GM21717 (cell line): ENCODE measurements at regions not wholly inside any gene's neighbourhood (a gene's known extent, or its start where the extent isn't known, plus 50 kb on each side); places are given as distances from the start of the nearest gene placed in this dataset.
"Not testable (repeated sequence)": the region's sequence is repeated elsewhere in the genome, so short reads cannot be mapped to it uniquely, and the experiment has no call there.

Experiments used
- ATAC-seq: cut with Tn5 transposase; IDR thresholded peaks from one replicate; pipeline ENCODE4 v1.9.1; 2021; ENCODE audit warnings: mild to moderate bottlenecking, moderate library complexity; ENCODE audit not compliant: unreplicated experiment

DNA sequence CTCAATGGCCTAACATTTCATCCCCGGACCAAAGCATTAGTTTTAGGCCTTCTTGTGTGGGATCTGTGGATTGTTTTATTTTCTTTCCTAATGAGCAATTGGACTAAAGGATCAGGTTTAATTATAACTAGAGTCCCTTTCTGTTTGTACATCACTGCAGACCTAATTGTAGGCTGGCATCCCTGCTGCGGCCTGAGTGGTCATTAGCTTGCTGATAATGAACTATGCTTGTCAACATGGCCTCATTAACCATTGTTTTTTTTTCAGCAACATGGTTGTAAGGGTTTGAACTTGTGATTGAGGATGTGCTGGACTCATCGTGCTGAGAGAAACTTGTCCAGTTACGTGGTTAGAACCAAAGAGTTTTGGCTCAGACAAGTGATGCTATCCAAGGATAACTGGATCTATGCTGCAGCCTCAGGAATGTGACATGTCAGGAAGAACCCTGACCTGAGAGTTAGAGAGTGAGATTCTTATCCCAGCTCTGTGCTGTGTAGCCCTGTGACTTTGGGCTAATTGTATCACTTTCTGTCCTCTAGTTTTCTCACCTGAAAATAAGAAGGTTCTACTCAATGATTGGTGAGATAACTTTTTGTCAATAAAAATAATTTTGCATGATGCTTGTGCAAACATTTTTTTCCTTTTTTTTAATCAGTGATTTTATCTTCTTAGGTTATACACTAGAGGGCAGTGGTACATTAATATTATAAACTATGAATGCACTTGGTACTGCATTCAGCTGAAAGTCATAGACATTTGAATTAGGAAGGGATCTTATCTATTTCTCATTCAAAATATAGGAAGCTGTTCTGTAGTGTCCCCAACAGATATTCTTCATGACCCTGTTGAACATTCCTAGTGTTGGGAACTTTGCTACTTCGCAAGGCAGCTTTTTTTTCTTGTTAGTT is 140.9 kb downstream of the RNF144B start:
- ATAC-seq: no peak

DNA sequence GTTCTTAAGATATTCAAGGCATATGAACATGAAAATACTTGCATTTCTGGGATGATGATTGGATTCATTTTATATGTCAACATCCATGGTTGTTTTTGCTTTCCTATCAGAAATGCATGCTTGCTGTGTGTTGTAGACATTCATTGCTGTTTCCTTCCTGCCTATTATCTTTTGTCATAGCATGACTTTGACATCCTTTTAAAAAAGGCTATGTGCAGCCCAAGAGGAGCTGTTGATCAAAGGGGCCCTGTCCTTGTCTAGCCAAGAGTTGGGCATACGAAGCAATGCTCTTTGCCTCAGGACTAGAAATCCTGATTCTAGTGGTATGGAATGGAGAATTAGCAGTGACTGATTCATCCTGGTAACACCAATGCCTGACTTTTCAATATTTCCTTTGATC is 143.1 kb downstream of the RNF144B start:
- no peak for ATAC-seq

DNA sequence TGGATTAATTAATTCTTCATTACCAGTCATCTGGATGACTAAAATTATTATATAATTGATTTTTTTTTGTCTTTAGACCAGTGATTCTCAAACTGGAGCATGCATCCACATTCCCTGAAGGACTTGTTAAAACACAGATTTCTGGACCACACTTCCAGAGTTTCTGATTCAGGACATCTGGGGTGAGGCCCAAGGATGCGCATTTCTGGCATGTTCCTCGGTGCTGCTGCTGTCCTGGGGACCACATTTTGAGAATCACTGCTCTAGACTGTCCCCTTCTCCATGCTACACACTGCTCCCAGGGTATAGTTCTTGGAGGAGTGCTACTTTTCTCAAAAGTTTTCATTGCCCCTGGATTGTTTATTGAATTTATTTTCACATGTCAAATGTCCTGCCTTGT is 145.0 kb downstream of the RNF144B start:
- no peak for ATAC-seq

DNA sequence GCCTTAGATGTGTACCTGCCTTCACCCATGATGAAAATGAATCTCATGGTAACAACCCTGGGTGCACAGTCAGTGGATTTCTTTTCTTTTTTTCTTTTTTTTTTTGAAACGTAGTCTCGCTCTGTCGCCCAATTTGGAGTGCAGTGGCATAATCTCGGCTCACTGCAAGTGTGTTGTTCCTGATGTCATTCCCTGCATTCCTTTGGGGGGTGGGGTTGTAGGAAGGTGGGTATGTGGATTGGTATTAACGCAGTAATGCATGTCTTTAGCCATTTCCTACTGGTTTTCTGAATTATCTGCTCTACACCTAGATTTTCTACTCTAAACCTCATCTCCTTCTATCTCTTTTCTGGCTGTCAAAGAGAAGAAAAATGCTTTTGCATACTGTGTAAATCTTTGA is 146.6 kb downstream of the RNF144B start:
- no peak for ATAC-seq

DNA sequence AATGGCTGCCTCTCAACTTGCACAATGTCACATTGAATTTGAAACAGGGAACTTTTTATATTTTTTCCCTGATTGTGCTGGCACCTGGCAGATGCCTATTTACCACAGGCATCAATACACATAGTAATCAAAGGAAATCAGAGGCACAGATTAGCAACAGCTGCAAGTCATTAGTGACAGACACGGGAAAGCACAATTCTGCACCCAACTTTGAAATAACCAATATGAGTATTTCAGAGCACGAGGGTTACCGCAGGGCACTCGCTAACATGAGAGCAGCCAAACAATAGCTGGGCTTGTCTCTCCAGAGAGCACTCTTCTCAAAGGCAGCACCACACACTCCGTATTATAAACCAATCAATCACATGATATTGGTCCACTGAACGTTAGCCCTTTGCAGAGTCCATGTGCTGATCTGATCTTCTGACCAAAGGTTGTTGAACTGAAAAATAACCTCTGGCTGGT is 149.5 kb downstream of the RNF144B start:
- ATAC-seq: no peak

DNA sequence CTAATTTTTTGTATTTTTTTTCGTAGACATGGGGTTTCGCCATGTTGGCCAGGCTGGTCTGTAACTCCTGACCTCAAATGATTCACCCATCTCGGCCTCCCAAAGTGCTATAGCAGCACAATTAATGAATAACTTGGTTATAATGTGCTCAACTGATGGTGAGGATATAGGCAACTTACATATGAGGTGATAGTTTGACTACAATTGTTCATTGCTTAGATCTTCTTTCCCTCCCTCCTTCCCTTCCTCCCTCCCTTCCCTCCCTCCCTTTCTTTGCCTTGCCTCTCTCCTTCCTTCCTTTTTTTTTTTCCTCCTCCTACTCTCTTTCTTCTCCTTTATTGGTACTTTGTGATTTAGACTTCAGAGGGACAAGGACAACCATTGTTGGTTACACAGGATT is 151.2 kb downstream of the RNF144B start:
- no peak for ATAC-seq

DNA sequence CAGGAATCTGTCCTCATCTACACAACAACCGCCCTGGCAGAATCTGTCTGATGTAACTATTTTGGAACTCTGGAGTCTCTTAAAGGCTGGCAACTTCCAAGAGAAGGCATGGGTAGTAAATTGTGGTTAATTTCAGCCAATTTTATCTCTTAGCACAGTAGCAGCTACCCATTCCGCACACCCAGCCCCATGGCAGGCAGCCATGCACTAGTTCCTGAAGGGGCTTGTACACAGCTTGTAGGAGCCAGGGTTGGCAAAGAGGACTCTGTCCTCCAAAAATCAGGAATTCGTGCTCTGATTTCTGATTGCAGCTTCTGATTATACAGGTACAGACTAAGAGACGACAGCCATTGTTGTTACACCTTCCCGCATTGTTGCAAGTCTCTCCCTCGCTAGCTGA is 155.9 kb downstream of the RNF144B start:
- ATAC-seq: no peak

DNA sequence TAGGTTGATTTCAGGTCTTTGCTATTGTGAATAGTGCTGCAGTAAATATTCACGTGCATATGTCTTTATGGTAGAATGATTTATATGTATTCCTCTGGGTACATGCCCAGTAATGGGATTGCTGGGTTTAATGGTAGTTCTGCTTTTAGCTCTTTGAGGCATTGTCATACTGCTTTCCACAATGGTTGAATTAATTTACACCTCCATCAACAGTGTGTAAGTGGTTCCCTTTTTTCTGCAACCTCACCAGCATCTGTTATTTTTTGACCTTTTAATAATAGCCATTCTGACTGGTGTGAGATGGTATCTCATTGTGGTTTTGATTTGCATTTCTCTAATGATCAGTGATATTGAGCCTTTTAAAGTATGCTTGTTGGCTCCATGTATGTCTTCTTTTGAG is 158.0 kb downstream of the RNF144B start:
- ATAC-seq: not testable (repeated sequence)

DNA sequence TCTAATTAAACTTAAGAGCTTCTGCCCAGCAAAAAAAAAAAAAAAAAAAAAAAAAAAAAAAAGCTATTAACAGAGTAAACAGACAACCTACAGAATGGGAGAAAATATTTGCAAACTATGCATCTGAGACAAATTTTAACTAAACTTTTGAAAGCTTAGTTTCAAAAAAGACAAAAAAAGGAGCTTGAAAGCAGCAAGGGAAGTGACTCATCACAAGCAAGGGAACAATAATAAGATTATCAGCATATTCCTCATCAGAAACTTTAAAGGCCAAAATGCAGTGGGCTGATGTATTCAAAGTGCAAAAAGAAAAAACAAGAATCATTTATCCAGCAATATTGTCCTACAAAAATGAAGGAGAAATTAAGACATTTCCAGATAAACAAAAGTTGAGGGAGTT is 158.6 kb downstream of the RNF144B start:
- ATAC-seq: no peak

DNA sequence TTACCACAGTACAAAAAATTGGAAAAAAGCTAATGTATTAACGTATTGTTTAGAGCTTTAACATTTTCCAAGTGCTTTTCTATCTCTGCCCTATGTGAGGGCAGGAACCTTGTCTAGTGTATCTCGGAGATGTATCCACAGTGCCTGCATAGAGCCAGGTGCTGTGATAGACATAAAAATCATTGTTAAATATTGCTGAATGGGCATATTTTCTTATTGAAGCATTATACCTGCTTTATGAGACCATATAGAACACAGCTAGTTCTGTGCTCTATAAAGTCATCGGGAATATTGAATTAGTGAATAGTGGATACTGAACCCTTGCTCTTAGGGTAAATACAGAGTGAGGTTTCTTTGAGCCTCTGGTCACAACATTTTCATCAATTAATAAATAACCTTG is 163.0 kb downstream of the RNF144B start:
- ATAC-seq: no peak

DNA sequence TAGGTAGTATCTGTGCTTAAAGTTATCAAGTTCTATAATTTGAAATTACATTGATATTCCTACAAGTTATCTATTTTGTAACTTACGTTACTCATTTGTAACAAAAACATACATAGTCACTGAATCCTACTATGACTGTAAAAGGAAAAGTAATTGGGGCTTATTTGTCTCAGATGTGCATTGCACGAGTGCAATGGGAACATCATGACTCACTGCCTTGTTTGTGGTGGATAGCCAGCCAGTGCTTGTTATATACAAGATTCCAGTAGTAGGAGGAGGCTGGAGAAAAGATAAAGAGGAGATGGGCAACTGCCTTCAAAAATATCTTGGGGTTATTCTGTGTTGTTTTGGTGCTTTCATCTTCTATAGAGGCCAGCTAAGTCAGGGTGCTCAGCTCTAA is 164.1 kb downstream of the RNF144B start:
- ATAC-seq: no peak

DNA sequence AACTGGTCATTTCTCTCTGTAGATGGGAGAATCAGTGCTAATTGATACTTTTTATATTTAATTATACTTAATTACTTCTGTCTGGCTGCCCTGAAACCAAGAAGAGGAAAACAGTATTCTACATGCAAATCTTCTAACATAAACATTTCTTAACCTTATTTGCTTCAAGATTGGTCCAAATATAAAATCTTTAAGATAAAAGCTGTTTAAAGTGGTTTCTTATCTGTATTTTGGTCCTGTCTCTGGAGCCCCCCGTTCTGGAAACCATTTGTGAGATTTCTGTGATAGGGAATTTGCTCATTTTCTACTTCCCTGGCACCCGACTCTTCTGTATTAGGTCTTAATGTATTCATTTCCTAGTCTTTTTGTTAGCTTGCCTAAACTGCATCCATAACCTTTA is 168.6 kb downstream of the RNF144B start:
- no peak for ATAC-seq

DNA sequence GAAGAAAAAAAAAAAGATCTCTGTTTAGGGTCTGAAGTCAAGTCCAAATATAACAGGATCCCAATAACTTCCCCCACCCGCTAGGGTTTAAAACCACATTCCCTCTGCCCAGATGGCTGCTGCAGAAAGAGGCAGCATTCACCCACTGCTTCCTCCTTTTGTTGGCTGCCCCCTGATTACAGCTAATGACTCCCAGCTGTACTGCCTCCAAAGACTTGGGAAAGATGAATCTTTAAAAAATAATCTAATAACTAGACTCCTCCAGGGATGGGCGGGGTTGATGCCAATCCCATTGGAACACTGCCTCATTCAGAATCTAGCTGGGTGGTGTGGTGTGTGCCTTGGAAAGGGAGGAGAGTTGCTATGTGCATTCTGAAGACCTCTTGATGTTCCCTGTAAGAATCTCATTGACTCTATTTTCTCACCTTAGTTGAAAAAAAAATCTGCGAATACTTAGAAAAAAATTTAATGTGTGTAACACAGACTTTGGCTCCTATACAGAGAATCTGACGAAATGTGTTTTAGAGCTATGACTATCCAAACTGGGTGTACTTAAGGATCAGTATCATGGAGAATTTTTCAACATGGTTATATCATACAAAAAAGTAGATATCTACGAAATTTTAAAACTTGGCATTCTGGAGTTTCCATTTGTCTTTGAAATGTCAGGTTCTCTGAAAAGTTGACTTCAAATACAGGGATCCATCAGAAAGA is 174.0 kb downstream of the RNF144B start:
- no peak for ATAC-seq

DNA sequence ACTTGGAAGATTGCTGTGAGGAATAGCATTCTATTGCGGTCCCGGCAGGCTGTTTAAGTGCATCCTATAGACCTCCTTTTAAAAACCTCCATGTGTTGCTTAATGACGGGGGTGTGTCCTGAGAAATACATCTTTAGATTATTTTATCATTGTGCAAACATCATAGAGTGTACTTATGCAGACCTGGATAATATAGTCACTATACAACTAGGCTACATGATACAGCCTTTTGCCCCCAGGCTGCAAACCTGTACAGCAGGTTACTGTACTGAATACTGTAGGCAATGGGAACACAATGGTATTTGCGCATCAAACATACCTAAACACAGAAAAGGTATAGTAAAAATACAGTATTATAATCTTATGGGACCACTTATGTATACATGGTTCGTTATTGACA is 175.6 kb downstream of the RNF144B start:
- ATAC-seq: no peak

DNA sequence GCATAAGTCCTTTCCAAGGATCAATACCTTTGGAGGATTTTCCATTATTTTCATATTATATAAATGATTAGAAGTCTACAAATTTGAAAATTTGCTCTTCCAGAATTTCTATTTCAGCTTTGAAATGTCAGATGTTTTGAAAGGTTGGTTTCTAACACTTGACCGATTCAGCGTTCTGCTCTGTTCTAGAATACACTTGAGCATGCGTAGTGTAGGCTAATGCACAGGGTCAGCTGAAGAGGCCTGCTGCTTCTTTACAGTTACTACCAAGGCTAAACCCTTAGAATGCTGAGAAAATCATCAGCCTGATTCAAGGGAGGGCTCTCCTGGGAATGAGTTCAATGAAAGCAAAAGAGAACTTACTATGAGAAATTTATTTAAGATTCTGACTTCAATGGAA is 177.6 kb downstream of the RNF144B start:
- ATAC-seq: no peak

DNA sequence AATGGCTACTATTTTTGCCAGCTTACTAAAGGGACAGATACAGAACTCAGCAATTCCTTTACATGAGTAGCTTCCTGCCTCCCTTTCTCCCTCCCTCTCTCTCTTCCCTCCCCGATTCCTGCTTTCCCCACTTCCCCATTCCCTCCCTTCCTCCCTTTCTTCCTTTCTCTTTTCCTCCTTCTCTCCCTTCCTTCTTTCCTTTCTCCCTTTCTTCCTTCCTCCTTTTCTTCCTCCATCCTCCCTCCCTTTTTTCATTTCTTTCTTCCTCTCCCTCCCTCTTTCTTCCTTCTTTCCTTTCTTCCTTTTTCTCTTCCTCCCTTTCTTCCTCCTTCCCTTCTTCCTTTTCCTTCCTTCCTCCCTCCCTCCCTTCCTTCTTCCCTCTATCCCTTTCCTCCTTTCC is 178.1 kb downstream of the RNF144B start:
- ATAC-seq: no peak

DNA sequence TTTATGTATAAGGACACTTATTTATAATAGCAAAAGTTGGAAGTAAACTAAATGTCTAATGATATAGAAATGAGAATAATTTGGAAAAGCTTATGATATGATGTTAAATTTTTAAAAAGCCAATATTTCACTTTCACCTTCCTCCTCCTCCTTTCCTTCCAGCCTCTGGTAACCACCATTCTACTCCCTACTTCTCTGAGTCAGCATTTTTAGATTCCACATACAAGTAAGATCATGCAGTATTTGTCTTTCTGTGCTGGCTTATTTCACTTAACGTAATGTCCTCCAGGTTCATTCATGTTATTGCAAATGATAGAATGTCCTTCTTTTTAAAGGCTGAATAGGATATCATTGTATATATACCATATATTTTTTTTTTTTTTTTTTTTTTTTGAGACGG is 180.2 kb downstream of the RNF144B start:
- ATAC-seq: no peak

DNA sequence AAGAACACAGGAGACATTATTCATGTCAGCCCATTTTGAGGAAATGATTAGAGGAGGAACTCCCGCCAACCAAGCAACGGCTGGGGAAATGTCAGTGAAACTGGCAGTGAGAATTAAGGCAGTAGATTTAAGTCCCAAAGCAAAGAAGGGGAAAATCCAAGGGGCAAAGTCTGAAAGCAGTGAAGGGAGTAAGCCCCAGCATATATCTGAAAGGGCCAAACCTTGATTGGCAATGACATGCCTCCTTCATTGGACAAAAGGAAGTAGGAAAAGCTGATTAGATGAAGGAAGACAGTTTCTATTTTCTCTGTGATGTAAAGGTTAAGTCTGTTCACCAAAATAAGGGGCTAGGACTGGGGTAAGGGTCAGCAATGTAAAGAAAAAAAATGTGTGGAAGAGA is 190.3 kb downstream of the RNF144B start:
- ATAC-seq: no peak

DNA sequence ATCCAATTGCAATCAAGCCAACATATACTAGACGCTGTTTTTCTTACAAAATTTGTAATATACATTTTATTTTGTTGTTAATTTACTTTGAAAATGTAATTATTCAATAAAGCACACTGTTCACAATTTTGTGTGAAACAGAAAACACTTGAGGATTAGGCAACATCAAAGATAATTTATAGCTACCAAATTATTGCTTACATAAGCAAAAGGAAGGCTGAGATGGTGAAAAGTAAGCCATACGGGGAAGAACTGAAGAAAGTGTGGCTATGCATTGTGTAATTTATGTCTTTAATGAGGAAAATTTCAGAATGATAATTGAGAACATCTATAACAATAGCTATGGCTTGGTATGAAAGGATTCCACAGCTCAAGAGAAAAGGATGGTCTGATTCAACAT is 192.0 kb downstream of the RNF144B start:
- ATAC-seq: no peak

DNA sequence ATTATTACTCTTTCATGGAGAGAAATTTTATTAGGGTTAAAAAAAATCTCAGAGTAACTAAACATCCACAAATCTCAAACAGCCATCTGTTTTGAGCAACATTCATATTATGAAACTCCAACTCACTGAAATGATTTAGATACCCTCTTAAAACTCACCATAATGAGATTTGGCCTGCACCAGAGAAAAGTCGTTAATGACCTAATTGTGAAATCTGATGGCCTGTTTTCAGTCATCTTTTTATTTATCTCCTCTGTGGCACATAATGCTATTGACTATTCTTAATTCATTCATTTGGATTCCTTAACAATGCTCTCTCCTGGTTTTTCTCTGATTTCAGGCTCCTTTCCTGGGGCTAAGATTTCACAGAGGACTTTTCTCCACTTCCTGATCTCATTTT is 192.7 kb downstream of the RNF144B start:
- ATAC-seq: no peak

DNA sequence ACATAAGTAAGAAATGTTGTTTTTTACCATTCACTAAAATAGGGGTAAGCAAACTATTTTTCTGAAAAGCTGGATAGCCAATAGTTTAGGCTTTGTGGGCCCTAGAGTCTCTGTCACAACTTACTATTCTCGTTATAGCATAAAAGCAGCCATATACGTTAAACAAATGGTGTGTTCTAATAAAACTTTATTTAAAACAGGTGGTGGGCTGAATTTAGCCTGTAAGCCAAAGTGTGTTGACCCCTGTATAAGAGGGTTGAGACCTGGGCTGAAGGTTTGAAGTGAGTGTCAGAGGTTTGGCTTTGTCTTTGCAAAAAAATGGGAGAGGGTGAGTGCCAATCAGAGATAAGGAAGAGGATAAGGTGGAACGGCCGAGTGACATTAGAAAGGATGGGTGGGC is 197.2 kb downstream of the RNF144B start:
- no peak for ATAC-seq

DNA sequence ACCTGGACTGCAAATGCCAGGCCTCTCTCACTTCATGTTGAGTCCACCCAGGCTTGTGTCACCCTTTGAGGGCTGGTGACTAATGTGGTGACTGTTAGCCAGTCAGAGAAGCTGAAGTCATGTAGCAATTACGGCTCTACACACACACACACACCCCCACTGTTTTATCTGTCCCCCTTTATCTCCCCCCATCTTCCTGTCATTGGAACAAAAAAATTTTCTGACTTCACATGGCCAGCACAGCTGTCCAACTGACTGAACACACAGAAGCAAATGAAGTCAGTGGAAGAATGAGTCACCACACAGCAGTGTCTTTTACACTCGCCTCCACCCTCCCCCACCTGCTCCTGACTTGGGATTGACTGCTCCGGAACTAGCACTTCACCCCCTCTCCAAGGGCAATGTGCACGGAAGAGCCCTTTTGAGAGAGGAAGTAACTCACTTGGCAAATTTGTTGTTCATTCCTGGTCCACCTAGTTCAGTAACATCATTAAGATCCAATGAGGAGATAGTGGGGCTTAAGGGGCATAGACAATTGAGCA is 198.0 kb downstream of the RNF144B start:
- no peak for ATAC-seq
